AML-193 (cell line): ENCODE measurements at regions not wholly inside any gene's neighbourhood (a gene's known extent, or its start where the extent isn't known, plus 50 kb on each side); places are given as distances from the start of the nearest gene placed in this dataset.
"Not testable (repeated sequence)": the region's sequence is repeated elsewhere in the genome, so short reads cannot be mapped to it uniquely, and the experiment has no call there.

Experiments used
- DNase-seq, 2 experiments: peaks; one replicate each; lab custom pipeline; 2025; lab: John Stamatoyannopoulos, UW

DNA sequence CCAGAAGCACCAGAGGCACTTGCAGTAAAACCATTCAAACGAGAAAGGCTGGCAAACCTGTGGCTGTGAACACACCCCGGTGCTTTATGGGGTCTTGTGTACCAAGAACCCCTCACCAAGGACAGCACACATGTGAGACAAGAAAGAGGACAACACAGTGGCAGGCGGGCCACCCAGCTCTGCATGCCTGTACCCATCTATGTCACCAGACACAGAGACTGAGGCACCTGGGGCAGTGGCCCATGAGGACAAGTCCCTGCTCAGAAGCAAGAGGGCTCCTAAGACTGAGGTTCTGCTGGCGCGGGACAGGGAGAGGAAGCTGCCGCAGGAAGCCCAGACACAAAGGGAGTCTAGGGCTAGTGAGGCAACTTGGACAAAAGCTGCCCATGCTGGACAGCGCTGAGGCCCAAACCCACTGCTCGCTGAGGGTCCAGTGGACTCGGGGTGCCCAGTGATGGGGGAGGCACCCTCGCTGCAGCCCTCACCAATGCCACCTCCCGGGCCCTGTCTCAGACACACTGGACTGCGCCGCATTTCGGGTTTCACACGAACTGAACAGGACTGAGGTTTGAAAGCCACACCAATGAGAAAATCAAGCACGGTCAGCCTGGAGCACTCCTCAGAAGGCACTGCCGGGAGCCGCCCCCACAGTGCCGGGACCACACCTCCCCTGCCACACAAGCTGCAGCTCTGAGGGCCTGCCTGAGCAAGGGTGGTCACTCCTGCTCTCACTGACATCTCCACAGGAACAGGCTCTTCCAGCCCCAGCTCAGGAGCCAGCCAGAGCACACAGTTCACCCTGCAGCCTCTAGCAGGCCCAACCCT is 232.7 kb downstream of the TUBA3C start:
- DNase-seq: no peak

DNA sequence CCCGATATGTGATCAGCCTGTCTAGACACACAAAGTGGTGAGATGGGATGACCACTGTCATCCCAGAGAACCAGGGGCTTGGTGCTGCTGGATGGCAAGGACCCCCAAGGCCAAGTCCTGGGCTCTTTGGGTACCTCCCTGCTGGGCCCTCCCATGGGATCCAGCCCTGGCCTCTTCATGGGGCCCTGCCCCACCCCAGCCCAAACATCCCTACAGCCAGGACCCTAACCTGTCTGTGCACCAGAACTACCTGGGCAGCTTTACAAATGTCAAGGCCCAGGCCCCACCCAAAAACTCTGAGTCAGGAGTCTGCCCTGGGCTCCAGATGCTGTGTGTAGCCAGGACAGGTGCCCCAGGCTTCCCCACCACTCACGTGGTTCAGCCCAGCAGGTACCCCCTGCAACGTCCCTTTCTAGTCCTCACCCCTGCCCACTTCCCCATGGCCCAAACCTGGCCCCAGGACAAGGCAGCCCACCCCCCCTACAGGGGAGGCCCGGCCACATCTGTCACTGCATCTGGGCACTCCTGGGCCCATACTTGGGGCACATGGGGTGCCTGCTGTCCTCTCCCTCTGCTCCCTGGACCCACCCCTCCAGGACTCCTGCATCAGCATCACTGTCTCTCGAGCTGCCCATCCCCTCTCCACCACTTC is 233.5 kb downstream of the TUBA3C start:
- DNase-seq: no peak

DNA sequence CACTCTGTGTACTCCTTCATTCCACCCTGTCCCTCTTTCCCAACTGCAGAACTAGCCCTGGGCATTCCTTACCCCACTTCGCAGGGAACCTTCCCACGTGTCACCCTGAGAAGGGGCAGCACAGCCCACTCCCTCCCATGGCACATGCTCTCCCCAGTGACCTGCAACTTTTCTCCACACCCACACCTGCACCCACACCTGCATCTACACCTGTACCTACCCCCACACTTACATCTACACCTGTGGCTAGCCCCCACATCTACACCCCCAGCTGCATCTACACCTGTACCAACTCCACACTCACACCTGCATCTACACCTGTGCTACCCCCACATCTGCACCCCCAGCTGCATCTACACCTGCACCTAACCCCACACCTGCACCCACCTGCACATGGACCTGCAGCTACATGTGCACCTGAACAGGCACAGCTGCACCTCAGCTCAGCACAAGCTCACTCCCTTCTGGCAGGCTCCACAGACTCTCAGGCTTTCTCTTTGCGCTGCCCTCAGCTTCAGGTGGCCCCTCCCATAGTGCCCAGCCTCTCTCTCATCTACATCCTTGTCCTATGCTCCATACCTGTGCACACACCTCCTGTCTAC is 234.1 kb downstream of the TUBA3C start:
- DNase-seq: no peak

DNA sequence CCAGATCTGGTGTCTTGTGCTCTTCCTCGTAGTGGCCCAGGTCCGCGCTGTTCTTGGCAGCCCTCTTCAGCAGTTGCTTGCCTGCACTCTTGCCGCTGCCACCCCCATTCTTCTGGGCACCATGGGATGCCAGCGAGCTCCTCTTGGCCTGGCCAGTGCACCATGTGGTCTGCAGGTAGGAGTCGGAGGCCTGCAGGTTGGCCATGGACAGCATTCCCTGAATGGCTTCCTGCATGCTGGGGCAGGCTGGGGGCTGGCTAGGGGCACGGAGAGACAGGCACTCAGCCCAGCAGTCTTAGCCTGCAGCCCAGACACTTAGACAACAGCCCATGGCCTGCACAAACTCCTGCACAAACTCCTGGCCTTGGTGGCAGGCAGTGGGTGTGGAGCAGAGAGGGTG is 234.9 kb downstream of the TUBA3C start:
- no peak for DNase-seq

DNA sequence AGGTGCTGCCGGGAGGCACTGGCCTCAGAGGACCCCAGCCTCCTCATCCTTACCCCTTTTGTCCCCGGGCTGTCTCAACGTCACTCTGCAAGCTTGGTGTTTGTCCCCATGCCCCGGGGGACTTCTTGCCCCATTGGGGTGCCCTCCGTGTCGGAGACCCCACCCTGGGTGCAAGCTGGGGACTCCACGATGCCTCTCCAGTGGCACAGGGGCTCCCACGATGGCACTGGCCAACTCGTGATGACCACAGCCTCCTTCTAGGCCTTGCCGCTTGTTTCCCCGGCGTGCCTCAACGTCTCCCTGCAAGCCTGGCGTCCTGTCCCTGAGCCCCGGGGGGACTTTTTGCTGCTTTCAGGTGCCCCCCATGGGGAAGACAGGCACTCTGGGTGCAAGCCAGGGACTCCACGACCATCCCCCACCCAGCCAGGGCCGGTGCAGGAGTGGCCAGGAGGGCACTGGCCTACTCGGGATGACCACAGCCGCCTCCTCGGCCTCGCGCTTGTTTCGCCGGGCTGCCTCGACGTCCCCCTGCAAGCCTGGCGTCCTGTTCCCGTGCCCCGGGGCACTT is 237.0 kb downstream of the TUBA3C start:
- no peak for DNase-seq

DNA sequence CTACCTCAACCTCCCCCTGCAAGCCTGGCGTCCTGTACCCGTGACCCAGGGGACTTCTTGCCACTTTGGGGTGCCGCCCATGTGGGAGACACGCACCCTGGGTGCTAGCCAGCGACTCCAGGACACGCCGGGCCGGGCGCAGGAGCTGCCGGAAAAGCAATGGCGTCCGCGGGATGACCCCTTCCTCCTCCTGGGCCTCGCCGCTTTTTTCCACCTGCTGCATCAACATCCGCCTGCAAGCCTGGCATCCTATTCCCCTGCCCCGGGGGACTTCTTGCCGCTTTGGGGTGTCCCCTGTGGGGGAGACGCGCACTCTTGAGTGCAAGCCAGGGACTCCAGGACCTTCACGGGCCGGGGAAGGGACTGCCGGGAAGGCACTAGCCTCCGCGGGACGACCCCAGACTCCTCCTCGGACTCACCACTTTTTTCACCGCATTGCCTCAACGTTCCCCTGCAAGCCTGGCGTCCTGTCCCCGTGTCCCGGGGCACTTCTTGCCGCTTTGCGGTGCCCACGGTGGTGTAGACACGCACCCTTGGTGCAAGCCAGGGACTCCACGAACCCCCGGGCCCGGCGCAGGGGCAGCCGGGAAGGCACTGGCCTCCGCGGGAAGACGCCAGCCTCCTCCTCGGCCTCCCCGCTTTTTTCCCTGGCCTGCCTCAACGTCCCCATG is 237.8 kb downstream of the TUBA3C start:
- DNase-seq: no peak

DNA sequence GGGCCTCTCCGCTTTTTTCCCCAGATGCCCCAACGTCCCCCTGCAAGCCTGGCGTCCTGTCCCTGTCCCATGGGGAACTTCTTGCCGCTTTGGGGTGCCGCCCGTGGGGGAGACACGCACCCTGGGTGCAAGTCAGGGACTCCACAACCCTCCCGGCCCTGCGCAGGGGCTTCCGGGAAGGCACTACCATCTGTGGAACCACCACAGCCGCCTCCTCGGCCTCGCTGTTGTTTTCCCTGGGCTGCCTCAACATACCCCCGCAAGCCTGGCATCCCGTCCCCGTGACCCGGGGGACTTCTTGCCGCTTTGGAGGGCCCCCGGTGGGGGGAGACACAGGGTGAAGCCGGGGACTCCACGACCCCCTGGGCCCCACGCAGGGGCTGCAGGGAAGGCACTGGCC is 238.4 kb downstream of the TUBA3C start:
- DNase-seq: no peak

DNA sequence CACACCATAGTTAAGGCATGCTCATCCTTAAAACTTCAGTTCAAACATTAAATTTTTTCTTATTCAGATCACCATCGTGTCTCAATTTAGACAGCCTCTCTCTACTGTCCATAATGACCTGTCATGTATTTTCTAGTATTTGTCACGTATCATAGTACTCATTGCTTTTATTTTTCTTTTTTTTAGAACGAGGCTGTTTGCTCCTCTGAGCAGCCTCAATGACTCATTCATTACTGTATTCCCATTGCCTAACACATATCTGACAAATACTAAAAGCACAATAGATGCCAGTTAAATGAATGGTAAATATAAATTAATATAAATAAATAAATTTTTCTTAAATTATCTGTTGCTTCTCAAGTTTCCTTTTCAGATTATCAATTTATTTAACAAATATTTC is 245.5 kb downstream of the TUBA3C start:
- no peak for DNase-seq

DNA sequence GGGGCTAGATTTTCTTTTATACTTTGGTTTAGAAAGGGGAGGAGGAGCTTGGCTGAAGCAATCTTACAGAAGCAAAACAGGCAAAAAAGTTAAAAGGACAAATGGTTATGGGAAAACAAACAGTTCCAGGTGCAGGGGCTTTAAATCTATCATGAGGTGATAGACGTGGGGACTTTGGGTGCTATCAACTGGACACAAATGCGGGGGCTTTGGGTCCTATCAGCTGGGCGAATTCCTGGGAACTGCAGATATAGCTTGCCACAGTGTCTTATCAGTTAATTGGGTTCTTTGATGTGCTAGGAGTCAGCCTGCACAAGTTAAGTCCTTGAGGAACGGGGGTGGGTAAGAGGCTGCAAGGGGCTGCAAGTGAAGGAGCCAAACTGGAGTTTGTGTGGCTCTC is 260.6 kb downstream of the TUBA3C start:
- no peak for DNase-seq

DNA sequence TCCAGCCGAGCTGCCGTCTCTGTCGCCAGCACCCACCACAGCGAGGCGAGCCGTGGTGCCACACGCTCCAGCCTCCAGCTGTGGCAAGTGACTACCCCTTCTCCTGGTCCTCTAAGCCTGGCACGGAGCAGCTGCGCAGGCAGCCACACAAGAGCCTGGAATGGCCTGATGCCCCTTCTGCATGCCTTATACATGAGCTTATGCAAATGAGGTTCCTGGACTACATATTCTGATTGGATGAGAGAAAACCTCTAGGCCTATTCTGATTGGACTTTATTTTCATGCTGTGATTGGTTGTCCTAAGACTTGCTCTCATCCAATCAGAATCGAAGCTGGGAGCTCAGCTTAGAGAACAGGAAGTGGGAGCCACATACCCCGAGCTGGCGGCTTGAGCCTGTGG is 276.5 kb downstream of the TUBA3C start:
- DNase-seq: not testable (repeated sequence)

DNA sequence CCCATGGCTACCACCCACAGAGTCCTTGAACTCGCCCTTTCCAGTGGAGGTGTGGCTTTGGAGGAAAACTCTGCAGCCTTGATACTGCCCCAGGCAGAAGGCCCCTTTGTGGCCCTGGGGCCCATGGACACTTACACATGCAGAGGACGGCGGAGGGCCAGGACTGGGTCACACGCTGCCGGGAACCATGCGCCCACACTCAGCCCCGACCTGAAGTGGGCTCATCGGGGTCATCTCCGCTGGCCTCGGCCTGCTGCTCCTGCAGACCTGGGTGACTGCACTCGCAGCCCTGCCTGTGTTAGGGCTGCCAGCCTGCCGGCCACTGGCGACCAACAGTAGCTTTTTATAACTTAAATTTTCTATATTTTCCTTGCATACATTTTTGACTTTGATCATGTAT is 286.2 kb downstream of the TUBA3C start:
- not testable (repeated sequence) for DNase-seq

DNA sequence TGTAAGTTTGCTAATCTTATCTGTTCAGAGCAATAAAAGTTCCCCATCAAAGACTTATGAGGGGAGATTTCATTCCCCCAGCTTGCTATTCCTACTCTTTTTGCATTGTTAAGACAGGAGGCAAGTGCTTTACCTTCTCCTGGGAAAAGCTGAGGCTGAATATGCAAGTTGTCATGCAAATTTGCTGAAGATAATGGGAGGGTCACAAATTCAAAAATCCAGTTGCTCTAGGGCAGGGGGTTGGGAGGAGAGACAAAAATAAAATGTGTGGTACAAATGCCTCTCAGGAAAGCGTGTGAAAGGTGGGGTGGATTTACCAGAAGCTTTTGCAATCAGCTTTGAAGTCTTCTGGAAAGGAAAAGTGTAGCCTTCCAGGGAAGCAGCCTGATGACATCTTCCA is 290.4 kb downstream of the TUBA3C start:
- DNase-seq: not testable (repeated sequence)

DNA sequence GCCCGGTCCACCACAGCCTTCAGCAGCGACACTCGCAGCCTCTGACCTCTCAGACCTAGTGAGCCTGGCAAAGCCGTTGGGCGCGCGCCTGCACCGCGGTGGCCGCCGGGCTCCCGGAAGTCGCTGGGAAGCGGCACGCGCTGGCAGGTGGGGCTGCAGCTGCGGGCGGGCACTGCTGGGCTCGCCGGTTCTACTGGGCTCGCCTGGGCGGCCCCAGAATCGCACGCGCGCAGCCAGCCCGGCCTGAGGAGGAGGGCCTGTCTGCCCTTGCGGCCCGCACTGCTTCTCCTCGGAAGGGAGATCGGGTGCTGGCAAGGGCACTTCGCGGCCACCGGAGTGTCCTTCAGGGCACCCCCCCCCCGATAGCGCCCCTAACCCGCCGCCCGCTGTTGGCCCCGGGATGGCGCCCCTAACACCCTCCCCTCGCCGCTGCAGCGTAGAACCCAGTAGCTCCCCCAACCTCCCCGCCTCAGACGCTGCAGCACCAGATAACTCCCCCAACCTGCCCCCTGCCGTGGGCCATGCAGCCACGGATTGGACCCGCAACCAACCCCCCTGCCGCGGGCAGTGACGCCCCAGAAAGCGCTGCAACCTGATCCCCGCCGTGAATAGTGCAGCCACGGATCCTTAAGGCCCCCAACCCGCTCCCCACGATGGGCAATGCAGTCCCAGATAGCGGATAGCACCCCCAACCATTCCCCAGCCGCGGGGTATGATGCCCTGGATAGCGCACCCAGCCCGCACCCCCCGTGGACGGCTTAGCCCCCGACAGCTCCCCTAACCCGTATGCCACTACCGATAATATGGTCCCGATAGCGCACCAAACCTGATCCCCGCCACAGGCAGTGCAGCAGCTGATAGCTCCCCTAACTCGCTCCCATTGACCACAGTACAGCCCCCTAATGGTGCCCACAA is 306.5 kb downstream of the TUBA3C start:
- not testable (repeated sequence) for DNase-seq

DNA sequence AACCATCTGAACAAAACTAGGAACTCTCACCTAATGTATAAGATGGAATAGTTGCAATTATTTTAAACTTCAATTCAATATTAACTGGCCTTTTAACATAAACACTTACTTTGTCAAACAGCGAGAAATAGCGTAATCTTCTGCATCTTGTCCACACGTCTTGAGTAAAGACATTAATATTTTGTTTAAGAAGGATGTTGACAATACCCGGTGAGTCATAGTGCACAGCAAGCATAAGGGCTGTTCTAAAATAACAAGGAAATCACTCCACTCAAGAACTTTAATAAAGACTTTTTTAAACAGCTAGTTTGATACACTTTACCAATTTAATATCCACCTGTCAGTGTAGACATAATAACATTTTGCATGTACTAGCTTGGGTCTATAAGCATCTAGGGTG is 311.1 kb downstream of the TUBA3C start:
- not testable (repeated sequence) for DNase-seq

DNA sequence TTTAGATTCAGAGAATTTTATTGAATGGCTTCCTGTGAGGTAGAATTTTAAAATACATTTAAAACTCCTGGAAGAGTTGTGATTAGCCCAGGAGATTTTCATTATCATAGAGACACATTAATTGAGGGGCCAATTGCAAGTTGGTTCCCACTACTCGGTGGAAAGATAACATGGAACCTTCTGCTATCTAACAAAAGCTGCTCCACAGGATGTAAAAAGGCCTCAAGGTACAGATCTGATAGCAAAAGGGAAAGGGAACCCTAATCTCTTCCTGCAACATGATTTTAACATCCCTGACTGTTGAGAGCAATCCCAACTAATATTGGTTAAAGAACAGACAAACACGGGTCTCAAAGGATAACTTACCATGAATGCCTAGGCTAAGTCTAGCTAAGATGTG is 312.3 kb downstream of the TUBA3C start:
- DNase-seq: not testable (repeated sequence)

DNA sequence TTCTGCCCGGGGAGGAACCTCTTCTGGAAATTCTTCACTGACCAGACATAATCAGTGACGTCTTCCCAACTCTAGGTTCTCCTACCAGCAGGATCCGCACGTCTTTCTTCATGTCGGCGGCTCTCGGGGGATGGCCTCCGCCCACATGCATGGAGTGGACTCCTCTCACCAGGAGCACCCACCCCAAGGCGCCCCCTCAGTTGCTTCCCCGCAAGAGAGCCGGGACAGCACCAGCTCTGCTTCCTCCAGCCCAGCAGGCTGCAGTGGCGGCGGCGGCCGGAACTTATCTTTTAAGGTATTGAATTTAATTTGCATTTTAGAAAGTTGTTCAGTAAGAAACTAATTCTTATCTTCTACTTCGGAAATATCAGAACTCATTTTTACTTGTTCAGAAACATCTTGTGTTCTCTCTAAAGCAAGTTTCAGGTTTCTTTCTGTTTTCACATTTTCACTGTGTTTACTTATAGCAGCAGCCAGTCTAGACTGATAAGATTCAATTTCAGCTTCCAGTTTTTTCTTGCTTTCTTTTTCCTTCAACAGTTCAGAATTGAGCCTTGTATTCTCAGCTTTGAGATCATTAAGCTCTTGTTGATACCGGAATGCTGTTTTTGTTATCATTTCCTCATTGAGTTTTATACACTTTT is 343.5 kb downstream of the TUBA3C start:
- DNase-seq: not testable (repeated sequence)

DNA sequence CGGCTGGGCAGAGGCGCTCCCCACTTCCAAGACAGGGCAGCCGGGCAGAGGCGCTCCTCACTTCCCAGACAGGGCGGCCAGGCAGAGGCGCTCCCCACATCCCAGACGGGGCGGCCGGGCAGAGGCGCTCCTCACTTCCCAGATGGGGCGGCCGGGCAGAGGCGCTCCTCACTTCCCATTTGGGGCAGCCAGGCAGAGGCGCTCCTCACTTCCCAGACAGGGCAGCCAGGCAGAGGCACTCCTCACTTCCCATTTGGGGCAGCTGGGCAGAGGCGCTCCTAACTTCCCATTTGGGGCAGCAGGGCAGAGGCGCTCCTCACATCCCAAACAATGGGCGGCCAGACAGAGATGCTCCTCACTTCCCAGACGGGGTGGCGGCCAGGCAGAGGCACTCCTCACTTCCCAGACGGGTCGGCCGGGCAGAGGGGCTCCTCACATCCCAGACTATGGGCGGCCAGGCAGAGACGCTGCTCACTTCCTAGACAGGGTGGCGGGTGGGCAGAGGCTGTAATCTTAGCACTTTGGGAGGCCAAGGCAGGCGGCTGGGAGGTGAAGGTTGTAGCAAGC is 344.4 kb downstream of the TUBA3C start:
- not testable (repeated sequence) for DNase-seq

DNA sequence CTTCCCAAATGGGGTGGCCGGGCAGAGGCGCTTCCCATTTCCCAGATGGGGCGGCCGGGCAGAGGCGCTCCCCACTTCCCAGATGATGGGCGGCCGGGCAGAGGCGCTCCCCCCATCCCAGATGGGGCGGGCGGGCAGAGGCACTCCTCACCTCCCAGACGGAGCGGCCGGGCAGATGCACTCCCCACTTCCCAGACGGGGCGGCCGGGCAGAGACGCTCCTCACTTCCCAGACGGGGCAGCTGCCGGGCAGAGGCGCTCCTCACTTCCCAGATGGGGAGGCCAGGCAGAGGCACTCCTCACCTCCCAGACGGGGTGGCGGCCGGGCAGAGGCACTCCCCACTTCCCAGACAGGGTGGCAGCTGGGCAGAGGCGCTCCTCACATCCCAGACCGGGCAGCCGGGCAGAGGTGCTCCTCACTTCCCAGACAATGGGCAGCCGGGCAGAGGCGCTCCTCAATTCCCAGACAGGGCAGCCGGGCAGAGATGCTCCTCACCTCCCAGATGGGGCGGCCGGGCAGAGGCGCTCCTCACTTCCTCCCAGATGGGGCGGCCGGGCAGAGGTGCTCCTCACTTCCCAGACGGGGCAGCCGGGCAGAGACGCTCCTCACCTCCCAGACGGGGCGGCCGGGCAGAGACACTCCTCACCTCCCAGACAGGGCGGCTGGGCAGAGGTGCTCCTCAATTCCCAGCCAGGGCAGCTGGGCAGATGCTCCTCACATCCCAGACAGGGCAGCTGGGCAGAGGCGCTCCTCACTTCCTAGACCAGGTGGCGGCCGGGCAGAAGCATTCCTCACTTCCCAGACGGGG is 345.0 kb downstream of the TUBA3C start:
- not testable (repeated sequence) for DNase-seq

DNA sequence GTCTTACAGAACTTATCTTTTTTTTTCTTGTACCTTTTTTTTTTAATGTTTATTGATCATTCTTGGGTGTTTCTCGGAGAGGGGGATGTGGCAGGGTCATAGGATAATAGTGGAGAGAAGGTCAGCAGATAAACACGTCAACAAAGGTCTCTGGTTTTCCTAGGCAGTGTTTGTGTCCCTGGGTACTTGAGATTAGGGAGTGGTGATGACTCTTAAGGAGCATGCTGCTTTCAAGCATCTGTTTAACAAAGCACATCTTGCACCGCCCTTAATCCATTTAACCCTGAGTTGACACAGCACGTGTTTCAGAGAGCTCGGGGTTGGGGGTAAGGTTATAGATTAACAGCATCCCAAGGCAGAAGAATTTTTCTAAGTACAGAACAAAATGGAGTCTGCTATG is 345.9 kb downstream of the TUBA3C start:
- DNase-seq: not testable (repeated sequence)
